ENCODE measurements at regions not wholly inside any gene's neighbourhood (a gene's known extent, or its start where the extent isn't known, plus 50 kb on each side); places are given as distances from the start of the nearest gene placed in this dataset.
"Not testable (repeated sequence)": the region's sequence is repeated elsewhere in the genome, so short reads cannot be mapped to it uniquely, and the experiment has no call there.

- no peak for DNase-seq
These were observed 89.6 kb downstream of the DDX1 start for GRCh38 chr2:15681089-15681885.

DNA sequence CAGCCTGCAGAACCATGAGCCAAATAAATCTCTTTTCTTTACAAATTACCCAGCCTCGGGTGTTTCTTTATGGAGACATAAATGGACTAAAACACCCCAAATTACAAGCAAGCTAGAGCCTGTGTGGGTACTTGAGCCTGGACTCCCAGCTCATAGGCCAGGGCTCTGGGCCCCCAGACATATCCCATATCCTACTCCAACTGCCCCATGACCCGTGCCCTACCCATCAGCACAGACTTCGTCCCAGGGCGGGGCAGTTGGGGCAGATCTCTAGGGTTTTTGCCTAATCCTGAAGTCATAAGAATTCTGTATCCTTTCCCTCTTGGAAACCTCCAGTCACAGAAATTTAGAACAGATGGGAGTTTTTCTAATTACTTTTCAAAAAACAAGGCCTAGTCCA, 90.7 kb downstream of the DDX1 start:
- no peak for DNase-seq

GRCh38 chr2:15684161-15685039, 92.7 kb downstream of the DDX1 start:
- no peak for DNase-seq

DNA sequence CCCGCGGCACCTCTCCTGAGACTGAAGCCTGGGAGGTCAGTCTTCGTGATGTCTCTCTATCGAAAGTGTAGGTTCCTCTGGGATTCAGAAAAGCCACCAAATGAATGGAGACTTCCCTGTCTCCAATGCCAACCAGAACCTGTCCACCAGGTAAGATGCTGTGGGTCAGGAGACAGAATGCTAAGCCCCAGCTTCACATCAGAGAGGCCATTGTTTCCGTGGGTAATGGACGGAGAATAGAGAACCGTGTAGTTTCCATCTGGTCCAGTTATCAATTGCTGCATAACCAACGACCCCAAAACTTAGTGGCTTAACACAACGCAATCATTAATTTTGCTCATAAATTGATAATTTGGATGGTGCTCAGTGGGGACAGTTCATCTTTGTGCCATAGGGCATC, 93.5 kb downstream of the DDX1 start:
- no peak for DNase-seq

GRCh38 chr2:15686643-15687042, 95.0 kb downstream of the DDX1 start:
- no peak for DNase-seq

GRCh38 chr2:15687243-15687642, 95.6 kb downstream of the DDX1 start:
- DNase-seq = no peak

- no peak for DNase-seq
These were observed 96.1 kb downstream of the DDX1 start for GRCh38 chr2:15687720-15688119.

- DNase-seq = no peak
These were observed 97.4 kb downstream of the DDX1 start for GRCh38 chr2:15688924-15689568.

DNA sequence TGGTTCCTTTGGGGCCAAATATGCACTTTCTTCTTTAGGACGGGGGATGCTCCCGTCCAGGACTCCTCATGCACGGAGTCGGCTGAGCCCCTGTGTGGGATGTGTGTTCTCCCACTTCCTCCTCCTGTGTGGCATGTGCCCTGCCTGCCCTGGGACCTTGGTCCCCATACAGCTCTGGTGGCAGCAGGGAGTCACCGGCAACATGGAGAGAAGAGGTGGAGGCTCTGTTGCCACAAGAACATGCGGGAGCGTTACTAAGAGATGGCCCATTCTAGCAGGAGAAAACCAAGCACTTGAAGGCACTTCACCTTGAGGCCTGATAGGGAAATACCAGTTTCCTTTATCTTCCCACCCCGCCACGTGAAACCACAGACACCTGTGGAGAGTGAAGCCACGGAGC, 98.0 kb downstream of the DDX1 start:
- DNase-seq = no peak

DNA sequence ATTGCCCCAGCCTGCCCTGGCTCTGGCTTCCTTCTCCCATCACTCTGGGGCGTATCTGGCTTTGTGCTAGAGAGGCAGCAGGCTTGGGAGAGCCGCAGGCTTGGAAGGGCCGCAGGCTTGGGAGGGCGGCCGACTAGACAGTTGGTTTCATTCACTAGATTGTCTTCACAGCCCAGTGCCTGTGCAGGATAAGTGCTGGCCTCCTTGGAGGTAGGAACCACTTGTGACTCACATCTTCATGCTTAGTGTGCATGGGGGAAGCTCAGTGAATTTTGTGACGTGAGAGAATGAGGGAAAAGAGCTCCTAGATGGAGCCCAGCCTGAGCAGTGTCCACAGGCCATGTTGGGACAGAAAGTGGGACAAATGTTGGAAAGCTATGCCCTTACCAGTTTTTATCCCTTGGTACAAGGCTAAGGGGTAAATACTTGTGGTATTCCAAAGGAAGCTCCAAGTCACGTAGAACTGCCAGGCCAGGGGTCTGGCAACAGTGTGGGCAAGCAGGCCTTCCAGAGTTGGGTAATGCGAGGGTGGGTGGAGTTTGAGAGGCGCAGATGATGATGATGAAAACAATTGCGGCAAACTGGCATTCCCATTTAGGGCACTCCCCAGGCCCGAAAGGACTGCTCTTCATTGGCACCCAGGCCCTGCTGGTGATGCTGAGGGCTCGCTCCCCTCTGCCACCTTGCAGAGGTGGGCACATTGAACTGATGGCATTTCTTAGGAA, 100.1 kb downstream of the DDX1 start:
- no peak for DNase-seq

GRCh38 chr2:15692551-15693377, 101.1 kb downstream of the DDX1 start:
- DNase-seq = no peak

GRCh38 chr2:15693382-15693781, 101.7 kb downstream of the DDX1 start:
- DNase-seq = no peak

GRCh38 chr2:15693926-15694588, 102.4 kb downstream of the DDX1 start:
- no peak for DNase-seq

- DNase-seq = no peak
These were observed 102.9 kb downstream of the DDX1 start for GRCh38 chr2:15694589-15694986.

- DNase-seq = no peak
These were observed 104.1 kb downstream of the DDX1 start for GRCh38 chr2:15695582-15696330.

GRCh38 chr2:15696606-15697170, 105.0 kb downstream of the DDX1 start:
- not testable (repeated sequence) for DNase-seq

- DNase-seq = no peak
These were observed 108.5 kb downstream of the DDX1 start for GRCh38 chr2:15700131-15700530.

- no peak for DNase-seq
These were observed 109.1 kb downstream of the DDX1 start for GRCh38 chr2:15700599-15701340.

DNA sequence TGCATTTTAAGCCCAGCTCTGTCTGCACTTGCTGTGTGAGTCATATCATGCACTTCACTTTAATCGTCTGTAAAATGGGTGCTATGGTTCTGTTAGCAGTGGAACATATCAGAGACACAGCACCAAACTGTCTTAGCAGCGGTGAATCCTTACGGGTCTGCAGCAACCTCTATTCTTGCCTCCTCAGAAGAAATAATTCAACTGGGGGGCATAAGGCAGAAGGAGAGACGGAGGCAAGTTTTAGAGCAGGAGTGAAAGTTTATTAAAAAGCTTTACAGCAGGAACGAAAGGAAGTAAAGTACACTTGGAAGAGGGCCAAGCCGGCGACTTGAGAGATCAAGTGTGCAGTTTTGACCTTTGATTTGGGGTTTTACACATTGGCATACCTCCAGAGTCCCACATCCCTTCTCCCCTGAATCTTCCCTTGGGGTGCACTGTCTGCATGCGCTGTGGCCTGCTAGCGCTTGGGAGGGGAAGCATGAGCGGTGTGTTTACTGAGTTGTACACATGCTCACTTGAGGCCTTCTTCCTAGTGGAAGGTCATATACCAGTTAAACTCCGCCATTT, 109.8 kb downstream of the DDX1 start:
- peak; percentile 33 for DNase-seq

All from right kidney (tissue), 1 donor.